ENCODE measurements at regions not wholly inside any gene's neighbourhood (a gene's known extent, or its start where the extent isn't known, plus 50 kb on each side); places are given as distances from the start of the nearest gene placed in this dataset.

- TF ChIP-seq TCF7L2 (IDR thresholded peaks at IDR 0.05; ENCODE audit: borderline replicate concordance, extremely low read depth, insufficient read depth, insufficient read length) (no peak), SRF (IDR thresholded peaks at IDR 0.05; ENCODE audit: low read depth) (no peak), CTCF (IDR thresholded peaks at IDR 0.05 in 2 of 3, conservative IDR thresholded peaks at IDR 0.05 in 1 of 3; ENCODE audit: borderline replicate concordance in 1 of 3, insufficient read depth in 1 of 3, low read depth in 2 of 3, low read length in 2 of 3) (no peak), POLR2AphosphoS5 (IDR thresholded peaks at IDR 0.05; ENCODE audit: low read depth, low read length) (no peak), POLR2A (IDR thresholded peaks at IDR 0.05; ENCODE audit: borderline replicate concordance, extremely low read depth, insufficient read depth, insufficient read length) (no peak), EZH2 (IDR thresholded peaks at IDR 0.05) (no peak), YY1 (IDR thresholded peaks at IDR 0.05; ENCODE audit: extremely low read depth, insufficient replicate concordance, low read depth, low read length) (no peak)
Observed at GRCh38 chrX:98897191-98897590, 1512.9 kb downstream of the PCDH19 start.
